ENCODE measurements at regions not wholly inside any gene's neighbourhood (a gene's known extent, or its start where the extent isn't known, plus 50 kb on each side); places are given as distances from the start of the nearest gene placed in this dataset.
"Not testable (repeated sequence)": the region's sequence is repeated elsewhere in the genome, so short reads cannot be mapped to it uniquely, and the experiment has no call there.

DNA sequence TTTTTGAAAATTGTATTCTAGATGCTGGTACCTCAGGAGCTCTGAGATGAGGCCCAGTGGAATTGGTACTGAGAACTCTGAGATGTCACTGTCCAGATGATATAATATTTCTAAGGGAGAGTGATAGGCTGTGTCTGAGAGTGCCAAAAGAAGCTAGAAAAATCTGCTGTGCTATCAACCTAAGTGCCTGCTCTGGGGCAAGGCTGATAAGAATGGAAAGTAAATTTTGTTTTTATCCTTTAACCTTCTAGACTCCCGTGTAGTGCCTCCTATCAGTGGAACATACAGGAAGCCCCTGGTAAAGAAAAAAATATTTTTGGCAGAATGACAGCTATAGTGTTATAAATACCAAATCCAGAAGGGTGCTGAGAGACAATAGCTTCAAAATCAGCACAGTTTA is 348.2 kb downstream of the TFAP2B start:
- Histone ChIP-seq H3K27me3 (ENCODE audit: control insufficient read depth, insufficient read depth, low read length) (no peaks in the 10 kb centered on the region), H3K9me3 (ENCODE audit: control insufficient read depth, insufficient read depth, low read length) (no peaks in the 10 kb centered on the region), H3K27ac (ENCODE audit: low read depth, low read length) (no peak overlapping the region), H3K4me3 (ENCODE audit: low read depth, low read length) (no peak overlapping the region)
- TF ChIP-seq, protein P1, sequence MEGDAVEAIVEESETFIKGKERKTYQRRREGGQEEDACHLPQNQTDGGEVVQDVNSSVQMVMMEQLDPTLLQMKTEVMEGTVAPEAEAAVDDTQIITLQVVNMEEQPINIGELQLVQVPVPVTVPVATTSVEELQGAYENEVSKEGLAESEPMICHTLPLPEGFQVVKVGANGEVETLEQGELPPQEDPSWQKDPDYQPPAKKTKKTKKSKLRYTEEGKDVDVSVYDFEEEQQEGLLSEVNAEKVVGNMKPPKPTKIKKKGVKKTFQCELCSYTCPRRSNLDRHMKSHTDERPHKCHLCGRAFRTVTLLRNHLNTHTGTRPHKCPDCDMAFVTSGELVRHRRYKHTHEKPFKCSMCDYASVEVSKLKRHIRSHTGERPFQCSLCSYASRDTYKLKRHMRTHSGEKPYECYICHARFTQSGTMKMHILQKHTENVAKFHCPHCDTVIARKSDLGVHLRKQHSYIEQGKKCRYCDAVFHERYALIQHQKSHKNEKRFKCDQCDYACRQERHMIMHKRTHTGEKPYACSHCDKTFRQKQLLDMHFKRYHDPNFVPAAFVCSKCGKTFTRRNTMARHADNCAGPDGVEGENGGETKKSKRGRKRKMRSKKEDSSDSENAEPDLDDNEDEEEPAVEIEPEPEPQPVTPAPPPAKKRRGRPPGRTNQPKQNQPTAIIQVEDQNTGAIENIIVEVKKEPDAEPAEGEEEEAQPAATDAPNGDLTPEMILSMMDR (IDR thresholded peaks at IDR 0.05; ENCODE audit: low read depth, low read length) = no peak
- ChIA-PET CTCF (interaction anchor here (0.9 kb wide), 1 partner anchor 9 kb away, joined by 3 read pairs; no protein-coding TSS in a partner anchor), POLR2A (no interaction called here)
- DNase-seq (ENCODE audit: low read depth, low spot score) = no peak

DNA sequence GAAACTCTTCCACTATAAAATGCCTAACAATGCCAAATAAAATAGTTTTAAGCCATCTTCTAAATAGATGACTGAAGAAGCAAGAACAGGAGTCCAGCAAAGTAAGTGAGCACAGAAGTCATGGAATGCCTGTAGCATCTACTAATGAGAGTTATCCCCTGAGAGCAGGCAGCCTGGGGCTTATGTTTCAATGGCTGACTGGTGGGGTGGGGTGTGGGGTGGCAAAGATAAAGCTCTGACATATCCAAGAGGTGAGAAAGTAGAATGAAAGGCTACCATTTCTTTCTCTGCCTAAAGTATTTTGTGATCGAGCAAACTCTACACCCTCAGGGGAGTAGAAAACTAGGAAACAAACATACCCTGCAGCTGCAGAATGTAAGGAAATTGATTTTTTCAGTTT is 348.8 kb downstream of the TFAP2B start:
- H3K9me3 ChIP-seq (ENCODE audit: control insufficient read depth, insufficient read depth, low read length) = no peaks in the 10 kb centered on the region
- TF ChIP-seq, protein P1 (IDR thresholded peaks at IDR 0.05; ENCODE audit: low read depth, low read length) = no peak
- CTCF ChIA-PET = interaction anchor here (0.9 kb wide), 1 partner anchor 8 kb away, joined by 3 read pairs; no protein-coding TSS in a partner anchor
- H3K27me3 ChIP-seq (ENCODE audit: control insufficient read depth, insufficient read depth, low read length) = no peaks in the 10 kb centered on the region
- H3K4me3 ChIP-seq (ENCODE audit: low read depth, low read length) = no peak overlapping the region
- H3K27ac ChIP-seq (ENCODE audit: low read depth, low read length) = no peak overlapping the region
- POLR2A ChIA-PET = no interaction called here
- DNase-seq (ENCODE audit: low read depth, low spot score) = no peak

DNA sequence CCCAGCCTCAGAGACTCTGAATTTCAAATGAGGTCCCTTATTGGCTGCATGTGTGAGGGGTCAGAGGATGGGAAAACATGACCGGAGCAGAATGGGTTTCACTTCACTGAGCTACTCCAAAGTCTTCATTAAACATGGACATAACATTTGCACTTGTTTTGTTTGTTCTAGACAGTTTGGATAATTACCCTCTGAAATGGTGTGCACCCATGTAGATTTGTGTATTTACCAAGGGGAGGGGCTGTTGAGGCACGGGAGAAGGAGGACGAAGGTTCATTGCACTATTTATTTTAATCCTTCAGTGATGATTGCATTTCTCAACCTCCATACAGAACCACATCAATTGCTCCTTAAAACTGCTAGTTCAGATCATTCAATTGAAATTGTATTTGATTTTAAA is 364.2 kb downstream of the TFAP2B start:
- POLR2A ChIA-PET = no interaction called here
- no peak overlapping the region for H3K4me3 ChIP-seq (ENCODE audit: low read depth, low read length)
- no peak overlapping the region for H3K27ac ChIP-seq (ENCODE audit: low read depth, low read length)
- CTCF ChIA-PET = no interaction called here
- no peaks in the 10 kb centered on the region; the same call in 1 of the 2 replicates for H3K9me3 ChIP-seq (ENCODE audit: control insufficient read depth, insufficient read depth, low read length)
- no peaks in the 10 kb centered on the region for H3K27me3 ChIP-seq (ENCODE audit: control insufficient read depth, insufficient read depth, low read length)
- TF ChIP-seq, protein P1 (IDR thresholded peaks at IDR 0.05; ENCODE audit: low read depth, low read length) = no peak
- DNase-seq (ENCODE audit: low read depth, low spot score) = no peak

DNA sequence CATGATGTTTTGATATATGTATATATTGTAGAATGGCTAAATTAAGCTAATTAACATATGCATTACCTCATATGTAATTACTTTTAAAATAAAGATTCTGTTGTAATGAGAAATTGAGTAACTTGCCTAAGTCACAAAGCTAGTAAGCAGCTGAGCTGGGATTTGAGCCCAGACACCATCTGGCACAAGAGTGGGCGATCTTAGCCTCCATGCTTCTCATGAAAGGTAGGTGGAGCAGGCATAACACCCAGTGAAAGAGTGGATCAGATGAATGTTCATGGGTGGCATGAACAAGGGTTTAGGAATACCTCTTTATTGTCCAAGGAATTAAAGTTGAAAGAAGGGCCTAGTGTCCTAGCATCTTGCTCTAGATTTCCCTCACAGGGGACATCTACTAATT is 365.4 kb downstream of the TFAP2B start:
- ChIA-PET POLR2A (no interaction called here), CTCF (no interaction called here)
- Histone ChIP-seq H3K27me3 (ENCODE audit: control insufficient read depth, insufficient read depth, low read length) (no peaks in the 10 kb centered on the region), H3K27ac (ENCODE audit: low read depth, low read length) (no peak overlapping the region), H3K9me3 (ENCODE audit: control insufficient read depth, insufficient read depth, low read length) (no peaks in the 10 kb centered on the region; the same call in 1 of the 2 replicates), H3K4me3 (ENCODE audit: low read depth, low read length) (no peak overlapping the region)
- TF ChIP-seq, protein P1 (IDR thresholded peaks at IDR 0.05; ENCODE audit: low read depth, low read length) = no peak
- DNase-seq (ENCODE audit: low read depth, low spot score) = no peak

GRCh38 chr6:51193163-51193562 is 374.5 kb downstream of the TFAP2B start:
- H3K9me3 ChIP-seq (ENCODE audit: control insufficient read depth, insufficient read depth, low read length); H3K27me3 ChIP-seq (ENCODE audit: control insufficient read depth, insufficient read depth, low read length); H3K27ac ChIP-seq (ENCODE audit: low read depth, low read length); CTCF ChIA-PET; DNase-seq (ENCODE audit: low read depth, low spot score); H3K4me3 ChIP-seq (ENCODE audit: low read depth, low read length); POLR2A ChIA-PET: not testable (repeated sequence)

GRCh38 chr6:51199105-51199552 is 380.5 kb downstream of the TFAP2B start:
- ChIA-PET CTCF (no interaction called here), POLR2A (no interaction called here)
- Histone ChIP-seq H3K4me3 (ENCODE audit: low read depth, low read length) (no peak overlapping the region), H3K27ac (ENCODE audit: low read depth, low read length) (no peak overlapping the region), H3K9me3 (ENCODE audit: control insufficient read depth, insufficient read depth, low read length) (no peaks in the 10 kb centered on the region), H3K27me3 (ENCODE audit: control insufficient read depth, insufficient read depth, low read length) (no peaks in the 10 kb centered on the region)
- DNase-seq (ENCODE audit: low read depth, low spot score) = no peak
- TF ChIP-seq, protein P1 (IDR thresholded peaks at IDR 0.05; ENCODE audit: low read depth, low read length) = no peak

Measured in AG04450 (cell line).